ENCODE measurements at regions not wholly inside any gene's neighbourhood (a gene's known extent, or its start where the extent isn't known, plus 50 kb on each side); places are given as distances from the start of the nearest gene placed in this dataset.

- no peak overlapping the region for H3K27ac ChIP-seq (replicated peaks)
- DNase-seq (ENCODE audit: low read depth in 1 of 2, low spot score in 1 of 2), result no peak
- no peaks in the 10 kb centered on the region for H3K27me3 ChIP-seq (ENCODE audit: insufficient read depth, poor library complexity, severe bottlenecking)
- TF ChIP-seq REST (IDR thresholded peaks at IDR 0.05; ENCODE audit: insufficient replicate concordance, low read depth), result no peak
- no peak for TF ChIP-seq CTCF (IDR thresholded peaks at IDR 0.05; ENCODE audit: insufficient read depth, low read length)
- no peak for TF ChIP-seq SPI1 (IDR thresholded peaks at IDR 0.05; ENCODE audit: borderline replicate concordance, low read depth)
- no peak for TF ChIP-seq POLR2AphosphoS5 (IDR thresholded peaks at IDR 0.05; ENCODE audit: low read depth)
- no peak for TF ChIP-seq GABPA (IDR thresholded peaks at IDR 0.05; ENCODE audit: low read depth)
- no peak overlapping the region for H3K4me3 ChIP-seq (replicated peaks; ENCODE audit: insufficient read depth, low read length)
These were observed 1131.1 kb upstream of the CDH2 start for GRCh38 chr18:29307982-29308381.

GRCh38 chr18:29307231-29307630 is 1130.3 kb upstream of the CDH2 start:
- no peak overlapping the region for H3K27ac ChIP-seq (replicated peaks)
- no peak overlapping the region for H3K4me3 ChIP-seq (replicated peaks; ENCODE audit: insufficient read depth, low read length)
- no peak for DNase-seq (ENCODE audit: low read depth in 1 of 2, low spot score in 1 of 2)
- no peaks in the 10 kb centered on the region for H3K27me3 ChIP-seq (ENCODE audit: insufficient read depth, poor library complexity, severe bottlenecking)
- TF ChIP-seq POLR2AphosphoS5 (IDR thresholded peaks at IDR 0.05; ENCODE audit: low read depth), result no peak
- TF ChIP-seq GABPA (IDR thresholded peaks at IDR 0.05; ENCODE audit: low read depth), result no peak
- TF ChIP-seq CTCF (IDR thresholded peaks at IDR 0.05; ENCODE audit: insufficient read depth, low read length), result no peak
- no peak for TF ChIP-seq SPI1 (IDR thresholded peaks at IDR 0.05; ENCODE audit: borderline replicate concordance, low read depth)
- TF ChIP-seq REST (IDR thresholded peaks at IDR 0.05; ENCODE audit: insufficient replicate concordance, low read depth), result no peak

GRCh38 chr18:29305516-29305915 is 1128.6 kb upstream of the CDH2 start:
- Histone ChIP-seq H3K27me3 (ENCODE audit: insufficient read depth, poor library complexity, severe bottlenecking) (no peaks in the 10 kb centered on the region), H3K4me3 (replicated peaks; ENCODE audit: insufficient read depth, low read length) (no peak overlapping the region), H3K27ac (replicated peaks) (no peak overlapping the region)
- no peak for TF ChIP-seq CTCF (IDR thresholded peaks at IDR 0.05; ENCODE audit: insufficient read depth, low read length)
- no peak for TF ChIP-seq GABPA (IDR thresholded peaks at IDR 0.05; ENCODE audit: low read depth)
- TF ChIP-seq POLR2AphosphoS5 (IDR thresholded peaks at IDR 0.05; ENCODE audit: low read depth), result no peak
- no peak for TF ChIP-seq REST (IDR thresholded peaks at IDR 0.05; ENCODE audit: insufficient replicate concordance, low read depth)
- no peak for TF ChIP-seq SPI1 (IDR thresholded peaks at IDR 0.05; ENCODE audit: borderline replicate concordance, low read depth)
- no peak for DNase-seq (ENCODE audit: low read depth in 1 of 2, low spot score in 1 of 2)
